ENCODE measurements at regions not wholly inside any gene's neighbourhood (a gene's known extent, or its start where the extent isn't known, plus 50 kb on each side); places are given as distances from the start of the nearest gene placed in this dataset.

DNA sequence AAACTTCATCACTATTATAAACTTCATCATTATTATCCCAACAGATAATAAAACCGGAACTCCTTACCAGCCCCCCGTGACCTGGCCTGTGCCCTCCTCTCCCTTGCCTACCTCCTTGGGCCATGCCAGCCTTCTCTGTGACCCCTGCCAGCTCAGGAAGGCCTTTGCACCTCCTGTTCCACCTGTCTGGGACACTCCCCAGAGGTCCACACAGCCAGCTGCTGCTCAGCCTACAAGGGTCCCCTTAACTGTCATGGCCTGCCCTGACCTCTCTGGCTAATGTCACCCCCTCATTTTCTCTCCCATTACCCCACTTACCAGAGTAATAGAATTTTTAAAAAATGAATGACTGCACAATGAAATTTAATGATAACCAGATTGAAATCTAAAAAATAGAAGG is 121.0 kb downstream of the NCOR2 start:
- TF ChIP-seq CTCF (conservative IDR thresholded peaks at IDR 0.05; ENCODE audit: low read length) (no peak), EZH2phosphoT487 (IDR thresholded peaks at IDR 0.05; ENCODE audit: borderline replicate concordance, low read depth, low read length) (no peak)

Data from OCI-LY7 (cell line).